HG03558 (cell line): ENCODE measurements at regions not wholly inside any gene's neighbourhood (a gene's known extent, or its start where the extent isn't known, plus 50 kb on each side); places are given as distances from the start of the nearest gene placed in this dataset.
"Not testable (repeated sequence)": the region's sequence is repeated elsewhere in the genome, so short reads cannot be mapped to it uniquely, and the experiment has no call there.

ENCODE experiments used
- ATAC-seq: cut with Tn5 transposase; IDR thresholded peaks from one replicate; pipeline ENCODE4 v1.9.1; 2021; ENCODE audit warnings: moderate number of reproducible peaks; ENCODE audit not compliant: unreplicated experiment; ENCODE audit errors: extremely low read depth

DNA sequence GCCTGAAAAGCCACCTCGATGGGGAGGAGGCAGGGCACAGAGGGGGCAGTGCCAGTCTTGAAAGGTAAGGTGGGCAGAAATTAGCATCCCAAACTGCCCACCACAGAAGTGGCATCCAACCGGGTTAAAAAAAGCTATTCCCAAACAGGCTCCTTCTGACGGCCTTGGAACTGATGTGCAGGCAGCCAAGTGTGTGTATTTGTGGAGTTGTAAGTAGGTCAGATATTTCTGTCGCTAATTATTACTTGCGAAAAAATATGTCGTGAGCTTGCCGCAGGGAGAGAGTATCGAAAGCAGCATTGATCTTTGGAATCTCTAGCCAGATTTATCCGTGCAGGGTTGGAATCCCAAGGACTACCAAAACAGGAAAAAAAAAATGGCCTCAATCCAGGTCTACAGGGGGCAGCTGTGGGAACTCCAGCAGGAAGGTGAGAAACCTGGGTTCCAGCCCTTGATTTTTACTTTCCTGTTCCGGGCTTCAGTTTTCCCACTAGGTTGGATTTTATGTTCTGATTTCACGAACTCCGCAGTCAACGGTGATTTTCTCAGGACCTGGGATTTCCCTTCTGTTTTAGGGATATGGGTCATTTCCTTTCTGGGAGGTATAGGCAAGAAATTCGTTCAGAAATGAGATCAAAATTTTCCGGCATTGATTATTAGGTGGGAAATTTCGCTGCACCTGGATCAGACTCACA, 200.8 kb downstream of the RGS3 start:
- ATAC-seq, result no peak

DNA sequence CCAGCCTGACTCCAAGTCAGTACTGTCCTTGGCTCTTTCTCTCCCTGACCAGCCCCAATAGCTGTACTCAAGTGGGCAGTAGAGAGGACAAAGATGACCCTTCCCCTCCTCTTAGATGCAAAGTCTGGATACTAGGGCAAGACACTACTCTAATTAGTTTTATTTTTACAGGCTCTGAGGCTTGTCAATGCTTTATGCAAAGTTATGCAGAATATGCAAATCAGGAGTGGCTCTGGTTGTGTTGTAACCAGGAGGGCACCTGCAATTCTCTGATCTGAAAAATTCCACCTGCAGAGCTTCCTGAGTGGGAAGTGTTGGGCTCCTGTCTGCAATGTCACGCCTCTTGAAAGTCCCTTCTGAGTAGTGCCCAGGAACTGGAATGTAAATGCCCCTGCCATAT, 201.5 kb downstream of the RGS3 start:
- no peak for ATAC-seq

DNA sequence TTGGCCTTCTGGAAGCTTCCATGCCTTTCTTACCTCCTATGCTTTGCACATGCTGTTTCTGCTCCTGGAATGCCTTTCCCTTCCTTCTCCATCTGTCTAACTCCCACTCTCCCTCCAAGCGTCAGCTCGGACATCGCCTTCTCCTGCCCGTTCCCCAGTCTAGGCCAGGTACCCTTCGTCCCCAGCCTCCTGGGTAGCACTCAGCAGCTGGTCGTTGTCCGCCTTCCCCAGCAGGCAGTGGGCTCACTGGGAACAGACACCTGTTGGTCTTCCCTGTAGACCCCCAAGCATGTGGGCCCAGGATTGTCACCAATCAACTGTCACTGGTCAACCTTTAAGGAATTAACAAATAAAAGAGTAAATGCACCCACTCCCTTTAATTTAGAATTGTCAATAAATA, 202.2 kb downstream of the RGS3 start:
- no peak for ATAC-seq

DNA sequence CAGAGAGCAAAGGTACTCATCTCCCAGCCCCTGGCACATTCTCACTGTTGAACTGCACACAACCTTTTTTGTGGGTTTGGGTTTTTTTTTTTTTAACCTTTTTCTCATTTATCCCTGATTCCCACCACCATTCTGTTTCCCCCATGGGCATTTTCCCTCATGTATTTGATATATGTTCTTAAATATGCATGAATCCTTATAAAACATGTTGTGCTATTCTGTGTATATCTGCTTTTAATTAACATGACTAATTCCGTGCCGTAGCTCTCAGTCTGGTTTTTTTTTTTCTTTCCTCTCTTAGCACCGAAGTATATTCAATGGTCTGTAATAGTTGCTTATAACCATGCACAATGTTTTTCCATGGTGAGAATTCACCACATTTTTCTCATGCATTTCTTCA, 204.5 kb downstream of the RGS3 start:
- no peak for ATAC-seq

DNA sequence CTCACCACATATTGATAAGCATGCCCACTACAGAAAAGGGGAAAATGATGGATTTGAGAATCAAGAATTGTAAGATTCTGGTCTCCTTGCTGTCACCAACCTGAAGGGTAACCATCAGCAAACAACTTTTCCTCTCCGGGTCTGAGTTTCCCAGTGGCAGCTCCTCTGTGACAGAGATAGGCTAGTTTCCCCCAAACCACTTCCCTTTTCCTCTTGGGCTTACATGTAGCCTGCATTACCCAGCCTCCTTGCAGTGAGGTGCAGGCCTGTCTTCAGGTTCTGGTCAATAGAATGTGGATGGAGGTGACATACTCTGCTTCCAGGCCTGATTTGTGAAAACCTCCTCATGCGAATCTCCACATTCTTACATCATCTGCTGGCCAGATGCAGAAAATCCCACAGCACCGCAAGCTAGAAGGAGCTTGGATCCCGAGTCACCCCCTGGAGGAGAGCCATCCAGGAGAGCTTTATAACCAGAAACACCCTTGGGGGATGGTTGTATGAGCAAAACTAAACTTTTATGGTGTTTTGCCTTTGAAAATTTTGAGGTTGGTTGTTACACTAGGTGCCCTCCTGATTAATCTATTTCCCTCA, 206.1 kb downstream of the RGS3 start:
- no peak for ATAC-seq

DNA sequence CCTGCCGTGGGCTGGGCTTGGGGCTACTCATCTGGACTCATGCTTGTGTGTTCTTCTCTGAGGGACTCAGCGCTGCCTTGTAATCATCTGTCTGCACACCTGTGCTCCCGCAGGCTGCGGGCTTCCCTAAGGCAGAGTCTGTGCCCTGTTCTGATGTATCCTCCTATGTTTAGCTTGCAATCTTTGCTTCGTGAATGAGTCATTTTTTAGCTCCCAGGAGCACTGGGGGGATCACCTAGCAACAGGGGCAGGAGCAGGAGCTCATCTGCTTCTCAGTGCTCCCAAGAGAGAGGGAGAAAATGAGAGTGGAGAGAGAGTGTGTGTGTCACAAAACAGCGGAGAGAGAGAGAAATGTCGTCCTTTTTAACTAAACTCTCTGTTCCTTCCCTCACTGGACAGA, 202.4 kb upstream of the ZNF618 start:
- no peak for ATAC-seq

DNA sequence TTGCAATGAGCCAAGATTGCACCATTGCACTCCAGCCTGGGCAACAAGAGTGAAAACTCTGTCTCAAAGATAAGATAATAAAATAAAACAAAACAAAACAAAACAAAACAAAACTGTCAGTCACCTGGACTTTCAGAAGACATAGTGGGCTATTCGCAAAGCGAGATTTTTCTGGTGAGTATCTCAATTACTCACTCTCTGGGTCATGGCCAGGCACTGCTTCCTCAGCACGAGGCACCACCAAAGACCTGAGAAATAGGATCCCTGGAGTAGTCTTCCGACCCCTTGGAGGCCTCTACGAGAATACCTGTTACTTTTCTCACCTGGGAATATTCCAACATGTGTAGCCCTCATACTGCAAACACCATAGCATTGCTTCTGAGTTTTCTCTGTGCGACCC, 201.7 kb upstream of the ZNF618 start:
- ATAC-seq, result no peak

DNA sequence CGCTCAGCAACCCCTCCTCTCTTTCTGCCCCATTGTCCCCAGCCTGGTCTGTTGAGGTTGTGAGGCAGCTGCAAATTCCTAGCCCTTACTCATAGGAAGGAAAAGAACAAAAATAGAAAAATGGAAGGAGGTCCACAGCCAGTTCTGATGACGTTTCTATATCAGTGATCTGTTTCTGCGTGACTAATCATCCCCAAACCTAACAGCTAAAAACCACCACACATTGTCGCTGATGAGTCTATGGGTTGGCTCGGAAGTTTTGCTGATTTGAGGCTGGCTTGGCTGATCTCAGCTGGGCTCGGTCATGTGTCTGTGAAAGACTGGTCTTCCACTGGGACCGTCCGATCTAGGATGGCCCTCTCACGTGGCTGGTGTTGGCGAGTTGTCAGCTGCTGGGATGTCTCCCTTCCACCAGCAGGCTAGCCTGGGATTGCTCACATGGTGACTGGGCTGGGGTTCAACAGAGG, 200.6 kb upstream of the ZNF618 start:
- no peak for ATAC-seq

DNA sequence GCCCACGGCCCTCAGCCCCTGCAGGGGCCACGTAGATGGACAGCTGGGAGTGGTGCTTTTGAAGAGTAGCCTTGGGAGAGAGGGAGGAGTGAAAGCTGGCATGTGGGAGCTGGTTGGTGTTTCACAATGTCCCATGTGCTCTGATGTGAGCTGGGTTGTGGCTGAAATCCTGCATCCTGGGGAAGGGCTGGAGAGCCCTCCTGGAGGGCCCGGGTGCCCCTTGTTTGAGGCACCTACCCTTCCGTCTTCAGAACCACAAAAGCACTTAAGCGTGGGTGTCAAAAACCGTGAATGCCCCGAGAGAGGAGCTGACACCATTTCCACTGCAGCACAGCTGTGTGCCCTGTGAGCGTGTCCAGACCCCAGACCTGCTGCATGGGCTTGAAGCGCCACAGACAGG, 199.1 kb upstream of the ZNF618 start:
- ATAC-seq, result no peak

DNA sequence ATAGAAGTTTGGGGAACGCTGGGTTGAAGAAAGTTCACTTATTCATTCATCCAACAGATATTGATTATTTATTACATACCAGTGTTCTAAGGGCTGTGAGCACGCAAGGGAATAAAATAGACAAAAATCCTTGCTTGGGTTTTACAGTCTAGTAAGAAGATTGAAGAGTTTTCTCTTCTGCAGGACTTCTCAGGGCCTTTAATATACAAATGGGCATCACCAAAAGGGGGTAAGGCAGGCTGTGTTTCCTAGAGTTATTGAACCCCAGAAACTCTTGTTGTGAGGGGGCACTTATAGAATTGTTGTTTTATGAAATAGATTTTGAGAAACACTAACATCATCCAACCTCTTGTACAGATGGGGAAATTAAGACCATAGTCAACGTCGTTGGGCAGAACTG, 198.5 kb upstream of the ZNF618 start:
- no peak for ATAC-seq

DNA sequence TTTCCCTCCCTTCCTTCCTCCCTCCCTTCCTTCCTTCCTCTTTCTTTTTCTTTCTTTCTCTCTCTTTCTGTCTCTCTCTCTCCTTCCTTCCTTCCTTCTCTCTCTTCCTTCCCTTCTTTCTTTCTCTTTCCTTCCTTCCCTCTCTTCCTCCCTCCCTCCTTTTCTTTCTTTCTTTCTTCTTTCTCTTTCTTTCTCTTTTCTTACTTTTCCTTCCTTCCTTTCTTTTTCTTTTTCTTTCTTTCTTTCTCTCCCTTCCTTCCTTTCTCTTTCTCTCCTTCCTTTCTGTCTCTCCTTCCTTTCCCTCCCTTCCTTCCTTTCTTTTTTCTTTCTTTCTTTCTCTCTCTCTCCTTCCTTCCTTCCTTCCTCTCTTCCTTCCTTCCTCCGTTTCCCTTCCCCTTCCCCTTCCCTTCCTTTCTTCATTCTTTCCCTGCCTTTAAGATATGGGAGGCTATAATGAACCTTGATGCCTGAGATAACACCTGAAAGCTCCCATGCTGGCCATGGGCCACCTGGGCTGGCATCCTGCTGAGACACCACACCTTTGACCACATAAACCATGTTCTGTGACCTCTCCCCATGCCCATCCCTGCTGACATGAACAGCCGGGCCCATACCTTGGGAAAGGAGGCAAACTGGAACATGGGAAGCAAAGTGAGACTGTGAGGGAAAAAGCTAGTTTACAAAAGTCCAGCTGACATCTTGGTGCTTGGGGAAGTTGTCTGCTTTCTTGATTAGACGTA, 197.8 kb upstream of the ZNF618 start:
- no peak for ATAC-seq

DNA sequence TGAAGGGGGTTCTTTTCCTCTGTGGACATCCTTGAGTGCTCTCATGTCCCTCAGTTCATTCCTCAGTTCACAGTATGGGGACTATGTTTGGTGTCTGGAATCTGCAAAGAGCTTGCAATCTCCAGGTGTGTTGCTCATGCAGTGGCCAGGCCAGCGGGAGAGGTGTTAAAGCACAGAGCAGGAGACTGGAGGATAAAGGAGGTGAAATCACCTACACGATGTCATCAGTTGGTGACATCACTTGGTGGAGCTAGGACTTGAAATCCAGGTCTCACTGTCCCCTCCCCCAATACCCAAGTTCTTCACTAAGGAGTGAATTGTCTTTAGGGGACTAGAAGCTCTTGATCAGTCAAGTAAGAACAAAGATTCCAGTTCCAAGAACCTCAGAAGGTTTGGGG, 197.3 kb upstream of the ZNF618 start:
- no peak for ATAC-seq

DNA sequence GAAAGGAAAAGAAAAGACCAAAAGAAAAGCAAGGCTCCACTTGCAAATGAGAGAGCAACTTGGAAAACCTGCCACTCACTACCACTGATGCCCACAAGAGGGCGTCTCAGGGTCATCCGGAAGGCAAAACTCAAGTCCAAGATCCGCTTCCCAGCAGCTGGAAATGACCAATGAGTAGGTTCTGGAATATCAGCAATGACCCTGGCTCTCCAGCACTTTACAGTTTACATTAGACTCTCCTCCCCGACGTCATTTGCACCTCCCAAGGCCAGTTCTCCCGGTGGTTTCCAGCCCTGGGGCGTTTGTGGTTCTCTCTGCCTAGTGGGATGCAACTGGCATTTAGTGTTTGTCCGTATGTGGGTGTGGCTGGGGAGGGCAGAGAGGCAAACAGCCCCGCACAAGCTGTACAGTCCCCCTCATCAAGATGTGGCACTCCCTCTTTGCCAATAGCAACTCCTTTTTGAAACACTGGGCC, 193.8 kb upstream of the ZNF618 start:
- ATAC-seq, result no peak

DNA sequence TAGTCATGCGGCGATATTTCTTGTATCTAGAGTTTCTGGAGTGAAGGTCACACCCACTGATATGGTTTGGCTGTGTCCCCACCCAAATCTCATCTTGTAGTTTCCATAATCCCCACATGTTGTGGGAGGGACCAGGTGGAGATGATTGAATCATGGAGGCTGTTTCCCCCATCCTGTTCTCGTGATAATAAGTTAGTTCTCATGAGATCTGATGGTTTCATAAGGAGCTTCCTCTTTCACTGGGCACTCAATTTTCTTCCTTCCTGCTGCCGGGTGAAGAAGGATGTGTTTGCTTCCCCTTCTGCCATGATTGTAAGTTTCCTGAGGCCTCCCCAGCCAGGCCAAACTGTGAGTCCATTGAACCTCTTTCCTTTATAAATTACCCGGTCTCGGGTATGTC, 190.5 kb upstream of the ZNF618 start:
- ATAC-seq, result not testable (repeated sequence)

DNA sequence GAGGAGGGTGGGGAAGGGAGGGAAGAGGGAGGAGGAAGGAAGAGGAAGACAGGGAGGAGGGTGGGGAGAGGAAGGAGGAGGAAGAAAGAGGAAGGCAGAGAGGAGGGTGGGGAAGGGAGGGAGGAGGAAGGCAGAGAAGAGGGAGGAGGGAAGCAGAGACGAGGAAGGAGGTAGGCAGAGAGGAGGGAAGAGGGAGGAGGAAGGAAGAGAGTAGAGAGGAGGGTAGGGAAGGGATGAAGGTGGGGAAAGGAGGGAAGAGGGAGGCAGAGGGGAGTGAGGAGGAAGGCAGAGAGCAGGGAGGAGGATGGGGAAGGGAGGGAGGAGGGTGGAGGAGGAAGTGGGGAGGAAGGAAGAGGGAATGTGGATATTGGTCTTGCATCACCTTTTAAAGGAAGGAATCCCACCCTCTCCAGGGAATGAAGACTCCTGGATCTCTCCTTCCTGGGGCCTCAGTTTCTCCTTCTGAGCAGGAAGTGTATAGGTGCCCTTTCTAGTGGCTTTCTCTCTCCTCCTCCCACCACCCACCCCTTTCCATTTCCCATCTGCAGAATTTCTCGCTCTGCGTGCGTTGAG, 188.9 kb upstream of the ZNF618 start:
- no peak for ATAC-seq

DNA sequence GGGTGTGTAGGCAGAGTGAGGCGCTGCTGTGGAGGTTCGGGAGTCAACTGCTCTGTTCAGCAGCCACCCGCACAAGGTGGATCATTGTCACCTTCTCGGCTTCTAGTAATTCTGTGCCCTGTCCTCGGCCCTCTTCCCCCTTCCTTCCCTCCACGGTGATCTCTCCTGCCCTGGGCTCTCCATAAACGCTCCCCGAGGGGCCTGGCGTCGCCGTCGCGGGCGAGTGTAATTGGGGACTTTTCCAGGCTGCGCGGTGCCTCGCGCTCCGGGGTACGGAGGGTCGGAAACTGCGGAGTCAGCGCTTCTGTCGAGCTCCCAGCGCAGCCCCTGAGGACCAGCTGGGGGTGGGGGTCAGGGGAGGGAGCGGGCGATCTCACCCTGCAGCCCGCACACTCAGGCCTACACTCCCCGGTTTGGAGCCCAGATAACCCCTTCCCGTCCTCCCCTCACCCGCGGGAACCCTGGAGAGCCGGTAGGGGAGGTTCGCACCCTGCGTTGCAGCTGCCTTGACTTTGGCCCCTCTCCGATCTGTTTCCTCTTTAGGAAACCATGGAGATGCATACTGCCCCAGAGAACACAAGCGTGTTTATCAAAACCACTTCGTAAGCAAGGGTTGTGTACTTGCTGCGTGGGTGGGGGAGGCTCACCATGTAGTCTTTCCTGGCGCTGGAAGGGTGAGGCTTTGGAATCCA, 188.3 kb upstream of the ZNF618 start:
- ATAC-seq, result no peak

DNA sequence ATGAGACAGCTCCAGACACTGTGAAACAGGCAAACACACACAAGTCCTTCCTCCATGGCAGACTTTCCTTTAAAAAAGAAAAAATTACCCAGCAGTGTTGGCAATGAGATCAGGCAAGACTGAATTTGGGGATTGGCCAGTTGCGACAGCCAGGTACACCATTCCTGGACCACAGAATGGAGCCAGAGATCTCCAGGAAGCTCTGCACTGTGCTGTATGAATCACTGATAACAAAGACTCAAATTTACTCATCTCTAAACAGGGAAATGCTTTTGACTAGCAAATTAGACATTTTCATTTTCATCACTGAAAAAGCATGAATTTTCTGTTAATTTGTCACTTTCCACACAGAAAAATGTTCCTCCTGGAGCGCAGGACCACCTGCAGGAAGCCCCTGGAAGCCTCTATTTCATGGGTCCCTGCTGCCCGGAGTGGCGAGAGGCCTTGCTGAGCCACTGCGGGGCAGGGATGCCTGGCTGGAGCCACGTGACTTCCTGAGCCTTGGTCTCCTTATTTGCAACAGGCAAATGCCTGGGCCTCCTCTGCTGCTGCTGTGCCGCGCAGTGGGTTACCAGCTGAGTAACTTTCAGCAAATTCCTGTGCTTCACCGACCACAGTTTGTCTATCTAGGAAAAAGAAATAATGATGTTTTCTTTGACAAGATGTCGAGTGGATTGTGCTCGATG, 185.9 kb upstream of the ZNF618 start:
- ATAC-seq, result no peak

DNA sequence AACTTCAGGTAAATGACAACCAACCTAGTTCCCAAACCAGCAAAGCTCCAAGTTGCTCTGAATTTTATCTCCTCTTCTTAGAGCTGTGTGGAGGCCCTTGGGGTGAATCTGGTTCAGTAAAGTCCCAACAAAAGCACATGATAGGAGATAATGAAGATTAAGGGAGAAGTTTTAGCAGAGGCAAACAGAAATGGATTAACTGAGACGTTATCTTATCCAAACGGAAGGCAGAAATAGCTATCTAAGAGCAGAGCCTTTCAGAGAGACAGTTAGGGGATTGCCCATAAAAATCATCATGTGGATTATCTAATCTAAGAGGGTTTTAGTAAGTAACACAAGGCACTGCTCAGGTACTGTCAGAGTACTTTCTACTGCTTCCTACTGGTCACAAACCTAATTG, 183.9 kb upstream of the ZNF618 start:
- ATAC-seq, result no peak

DNA sequence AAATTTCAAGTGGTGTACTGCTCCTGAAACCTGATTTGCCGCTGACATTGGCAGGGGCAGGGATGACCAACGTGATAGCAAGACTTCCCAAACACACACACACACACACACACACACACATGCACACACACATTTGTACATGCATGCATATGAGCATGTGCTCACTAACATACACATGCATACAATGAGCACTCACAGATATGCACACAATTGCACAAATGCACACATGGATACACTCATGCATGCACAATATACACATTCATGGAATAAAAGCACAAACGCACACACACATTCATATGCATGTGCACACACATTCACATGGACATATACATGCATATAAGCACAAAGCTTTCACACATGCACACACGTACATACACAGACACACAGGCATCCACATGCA, 181.2 kb upstream of the ZNF618 start:
- no peak for ATAC-seq

DNA sequence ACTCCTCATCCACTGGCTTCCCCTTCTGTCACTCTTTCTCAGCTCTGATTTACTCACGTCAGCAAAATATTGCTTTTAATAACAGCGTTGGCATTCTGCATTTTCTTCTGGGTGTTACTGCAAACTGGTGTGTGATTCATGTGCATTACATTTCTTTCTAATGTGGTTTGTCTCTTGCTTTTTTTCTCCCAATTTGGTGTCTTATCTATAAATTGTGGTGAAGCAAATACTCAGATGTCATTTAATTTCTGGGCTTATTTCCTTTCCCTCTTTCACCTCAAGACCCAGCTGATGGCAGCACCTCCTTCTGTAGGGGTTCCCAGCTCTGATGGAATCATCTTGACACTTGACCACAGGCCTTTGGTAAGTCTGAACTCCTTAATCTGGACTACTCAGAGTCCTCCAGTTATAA, 180.7 kb upstream of the ZNF618 start:
- ATAC-seq, result no peak
